Activated CD4-positive, CD25-positive, alpha-beta regulatory T cell treated with anti-CD3 and anti-CD28 coated beads, Interleukin-2, amount 50 U/mL, for 72 hours (primary cell): ENCODE measurements at regions not wholly inside any gene's neighbourhood (a gene's known extent, or its start where the extent isn't known, plus 50 kb on each side); places are given as distances from the start of the nearest gene placed in this dataset.
"Not testable (repeated sequence)": the region's sequence is repeated elsewhere in the genome, so short reads cannot be mapped to it uniquely, and the experiment has no call there.

ENCODE experiments used
- DNase-seq: peaks from one replicate; pipeline ENCODE4 v3.0.0; 2021

- peak; percentile 39 for DNase-seq
Observed at GRCh38 chrX:41009850-41010846, 75.1 kb upstream of the USP9X start.

DNA sequence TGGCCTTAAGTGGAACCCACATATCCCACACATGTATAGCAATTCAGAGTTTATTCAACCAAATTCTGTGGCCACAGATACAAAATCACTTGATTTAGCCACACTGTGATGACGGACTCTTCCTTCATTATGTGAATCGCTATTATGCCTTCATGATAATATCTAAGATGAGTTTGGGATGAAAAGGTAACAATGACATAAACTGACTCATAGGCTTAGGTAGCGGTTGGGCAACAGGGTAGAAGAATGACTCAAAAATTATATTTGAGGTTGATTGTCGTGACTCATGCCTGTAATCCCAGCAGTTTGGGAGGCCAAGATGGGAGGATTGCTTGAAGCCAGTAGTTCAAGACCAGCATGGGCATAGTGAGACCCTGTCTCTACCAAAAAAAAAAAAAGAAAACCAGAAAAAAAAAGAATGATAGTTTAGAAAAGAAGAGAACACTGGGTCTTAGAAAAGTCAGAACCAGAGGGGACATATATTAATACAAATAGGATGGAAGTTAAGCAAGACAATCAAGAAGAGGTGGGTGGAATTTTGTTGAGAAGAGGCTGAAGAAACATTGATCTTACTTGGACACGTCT is 70.4 kb upstream of the USP9X start:
- no peak for DNase-seq

- DNase-seq = not testable (repeated sequence)
Observed at GRCh38 chrX:41017785-41018184, 67.5 kb upstream of the USP9X start.

DNA sequence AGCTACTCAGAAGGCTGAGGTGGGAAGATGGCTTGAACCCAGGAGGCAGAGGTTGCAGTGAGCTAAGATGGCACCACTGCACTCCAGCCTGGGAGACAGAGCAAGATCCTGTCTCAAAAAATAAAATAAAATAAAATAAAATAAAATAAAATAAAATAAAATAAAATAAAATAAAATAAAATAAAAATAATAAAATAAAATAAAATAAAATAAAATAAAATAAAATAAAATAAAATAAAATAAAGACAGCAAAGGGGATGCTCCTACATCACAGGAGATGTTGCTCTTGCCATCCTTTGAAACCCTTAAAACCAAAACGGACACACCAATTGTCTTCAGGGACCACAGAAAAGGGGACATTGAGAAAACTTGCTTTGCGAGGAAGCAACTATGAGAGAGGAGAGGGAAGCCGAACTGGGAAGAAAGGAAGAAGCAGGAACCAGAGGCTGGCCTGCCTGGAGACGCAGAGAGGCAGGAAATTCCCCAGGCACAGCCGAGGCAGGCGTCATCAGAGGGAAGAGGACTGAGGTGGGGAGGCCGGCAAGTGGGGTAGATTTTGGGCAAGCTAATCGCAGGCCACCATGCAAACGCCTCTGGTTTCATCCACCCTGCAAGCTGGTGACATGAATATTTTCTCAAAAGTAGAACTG is 66.7 kb upstream of the USP9X start:
- not testable (repeated sequence) for DNase-seq

- DNase-seq = no peak
Observed at GRCh38 chrX:41019041-41019392, 66.2 kb upstream of the USP9X start.

DNA sequence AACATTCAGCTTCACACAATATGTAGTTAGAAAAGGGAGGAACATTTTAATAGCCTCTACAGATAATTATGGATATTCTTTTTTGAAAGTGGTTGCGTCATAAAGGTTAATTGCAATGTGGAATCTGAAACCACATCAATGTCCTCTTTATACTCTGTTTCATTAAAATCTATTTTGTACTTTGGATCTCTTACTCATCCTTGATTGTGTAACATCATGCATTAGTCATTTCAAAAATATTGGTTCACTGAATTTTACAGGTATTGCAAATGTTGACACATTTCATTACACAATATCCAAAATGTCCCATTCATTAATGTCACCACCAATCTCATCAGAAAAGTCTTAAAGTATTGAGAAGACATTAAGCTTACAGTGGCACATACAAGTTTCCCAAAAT is 62.7 kb upstream of the USP9X start:
- no peak for DNase-seq

GRCh38 chrX:41023098-41023497 is 62.1 kb upstream of the USP9X start:
- no peak for DNase-seq

DNA sequence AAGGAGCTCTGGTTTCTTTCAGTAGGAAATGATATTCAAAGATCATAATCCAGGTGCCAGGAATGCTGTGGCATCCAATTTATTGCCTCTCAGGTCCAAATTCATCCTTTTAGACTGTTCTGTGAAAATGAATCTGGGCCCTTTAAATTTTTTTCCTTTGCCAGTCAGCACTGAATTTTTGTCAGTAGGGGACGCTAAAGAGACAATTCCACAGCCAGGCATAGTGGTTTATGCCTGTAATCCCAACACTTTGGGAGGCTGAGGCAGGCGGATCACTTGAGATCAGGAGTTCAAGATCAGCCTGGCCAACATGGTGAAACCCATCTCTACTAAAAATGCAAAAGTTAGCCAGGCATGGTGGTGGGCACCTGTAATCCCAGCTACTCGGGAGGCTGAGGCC is 60.9 kb upstream of the USP9X start:
- not testable (repeated sequence) for DNase-seq

DNA sequence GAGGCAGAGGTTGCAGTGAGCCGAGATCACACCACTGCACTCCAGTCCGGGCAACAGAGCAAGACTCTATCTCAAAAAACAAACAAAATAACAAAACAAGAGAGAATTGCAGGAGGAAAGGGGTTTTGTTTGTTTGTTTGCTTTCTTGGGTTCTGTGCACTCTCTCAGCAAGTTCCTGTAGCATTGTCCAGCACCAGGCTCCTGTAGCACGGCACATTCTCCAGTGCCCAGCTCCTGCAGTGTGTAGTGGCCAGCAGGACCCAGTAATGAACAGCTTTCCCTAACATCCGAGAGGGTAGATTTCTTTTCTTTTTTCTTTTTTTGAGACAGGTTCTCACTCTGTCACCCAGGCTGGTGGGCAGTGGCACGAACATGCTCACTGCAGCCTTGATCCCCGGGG is 60.5 kb upstream of the USP9X start:
- DNase-seq = no peak

DNA sequence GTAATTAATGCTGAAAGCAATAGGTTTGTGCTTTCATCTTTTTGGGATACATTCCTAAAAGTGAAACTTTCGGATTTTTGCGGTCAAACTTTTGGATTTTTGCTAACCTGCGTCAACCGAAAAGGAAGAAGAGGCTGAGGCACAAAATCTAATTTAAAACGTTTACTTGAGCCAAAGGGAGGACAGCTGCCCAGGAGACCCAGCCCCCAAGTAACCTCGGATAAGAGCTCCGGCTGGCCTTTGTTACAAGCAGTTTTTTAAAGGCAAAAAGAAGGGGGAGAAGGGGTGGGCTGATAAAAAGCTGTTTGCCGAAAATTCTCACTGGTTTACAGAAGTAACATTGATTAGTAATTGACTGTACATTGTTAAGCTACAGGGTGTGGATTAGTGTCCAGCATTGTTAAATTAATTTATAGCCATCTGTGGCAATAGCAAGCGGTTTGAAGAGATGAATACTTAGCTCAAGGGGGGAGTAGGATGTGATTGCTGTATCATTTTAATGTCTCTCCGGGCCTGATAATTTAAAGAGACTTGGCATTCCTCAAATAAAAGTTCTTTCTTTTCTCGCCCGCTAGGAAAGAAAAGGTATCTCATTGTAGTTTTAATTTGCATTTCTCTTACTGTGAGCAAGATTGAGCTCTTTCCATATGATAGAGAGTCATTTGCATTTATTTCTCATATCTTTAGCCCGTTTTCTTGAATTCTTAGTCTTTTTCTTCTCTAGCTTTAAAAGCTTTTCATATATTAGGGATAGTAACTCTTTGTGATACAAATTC is 59.1 kb upstream of the USP9X start:
- DNase-seq = no peak

GRCh38 chrX:41026702-41027078 is 58.6 kb upstream of the USP9X start:
- DNase-seq = no peak

DNA sequence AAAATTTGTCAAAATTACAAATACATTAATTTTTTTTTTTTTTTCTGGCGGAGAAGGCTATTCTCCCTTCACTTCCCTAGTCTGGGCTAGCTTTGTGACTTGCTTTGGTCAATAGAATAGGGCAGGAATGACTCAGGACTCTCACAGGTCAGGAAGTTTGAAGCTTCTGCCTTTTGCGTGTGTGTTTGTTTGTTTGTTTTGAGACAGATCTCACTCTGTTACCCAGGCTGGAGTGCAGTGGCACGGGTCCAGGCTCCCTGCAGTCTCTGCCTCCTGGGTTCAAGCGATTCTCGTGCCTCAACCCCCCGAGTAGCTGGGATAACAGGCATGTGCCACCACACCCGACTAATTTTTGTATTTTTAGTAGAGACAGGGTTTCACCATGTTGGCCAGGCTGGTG is 55.9 kb upstream of the USP9X start:
- no peak for DNase-seq

- no peak for DNase-seq
Observed at GRCh38 chrX:41031256-41031967, 53.8 kb upstream of the USP9X start.

GRCh38 chrX:41033299-41033698 is 51.9 kb upstream of the USP9X start:
- no peak for DNase-seq

- DNase-seq = not testable (repeated sequence)
Observed at GRCh38 chrX:41034902-41035301, 50.3 kb upstream of the USP9X start.
